Midbrain (tissue), 1 donor: ENCODE measurements at regions not wholly inside any gene's neighbourhood (a gene's known extent, or its start where the extent isn't known, plus 50 kb on each side); places are given as distances from the start of the nearest gene placed in this dataset.

ENCODE experiments used
- DNase-seq: peaks from one replicate; lab custom pipeline; 2025; lab: John Stamatoyannopoulos, UW

DNA sequence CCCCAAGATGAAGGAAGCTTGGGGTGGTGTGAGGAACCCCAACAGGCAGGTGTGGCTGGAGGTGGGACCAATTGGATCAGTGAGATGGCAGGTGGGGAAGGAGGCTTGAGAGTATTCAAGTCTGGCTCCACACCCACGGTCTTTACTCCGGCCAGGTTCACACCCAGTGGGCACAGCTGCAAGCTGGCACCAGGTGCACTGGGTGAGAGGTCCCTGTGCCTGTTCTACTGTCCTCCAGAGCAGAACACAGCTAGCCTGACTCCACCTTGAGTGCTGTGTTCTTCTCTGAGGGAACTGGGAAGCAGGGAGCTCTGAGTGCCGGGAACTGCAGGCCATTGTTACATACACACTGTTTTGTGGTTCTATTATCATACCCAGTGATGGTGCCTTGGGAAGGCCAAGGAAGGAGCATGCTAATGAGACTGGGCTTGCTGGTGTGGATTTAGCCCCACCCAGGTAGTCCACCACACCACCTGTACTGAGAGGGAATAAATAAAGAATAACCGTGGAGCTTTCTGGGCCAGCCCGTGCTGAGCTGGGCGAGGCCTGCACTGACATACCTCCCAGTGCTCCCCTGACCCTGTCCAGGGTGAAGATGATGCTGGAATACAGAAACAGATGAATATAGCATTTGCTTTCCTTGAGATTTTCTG lies 93.4 kb downstream of the ABHD5 start:
- no peak for DNase-seq

DNA sequence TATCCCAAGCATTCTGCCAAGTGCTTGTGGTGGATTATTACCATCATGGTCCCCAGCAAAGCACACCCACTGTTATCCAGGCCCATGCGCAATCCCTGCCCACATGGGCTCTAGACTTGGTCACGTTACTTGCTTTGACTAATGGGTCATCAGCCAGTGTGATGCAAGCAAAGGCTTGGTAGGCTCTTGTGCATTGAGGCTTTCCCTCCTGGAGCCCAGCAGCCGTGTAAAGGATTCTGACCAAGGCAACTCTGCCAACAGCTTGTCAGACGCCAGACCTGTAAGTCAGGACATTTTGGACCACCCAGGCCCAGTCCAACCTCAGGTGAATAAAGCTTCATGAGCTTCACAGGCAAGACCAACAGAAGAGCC lies 93.9 kb downstream of the ABHD5 start:
- no peak for DNase-seq

DNA sequence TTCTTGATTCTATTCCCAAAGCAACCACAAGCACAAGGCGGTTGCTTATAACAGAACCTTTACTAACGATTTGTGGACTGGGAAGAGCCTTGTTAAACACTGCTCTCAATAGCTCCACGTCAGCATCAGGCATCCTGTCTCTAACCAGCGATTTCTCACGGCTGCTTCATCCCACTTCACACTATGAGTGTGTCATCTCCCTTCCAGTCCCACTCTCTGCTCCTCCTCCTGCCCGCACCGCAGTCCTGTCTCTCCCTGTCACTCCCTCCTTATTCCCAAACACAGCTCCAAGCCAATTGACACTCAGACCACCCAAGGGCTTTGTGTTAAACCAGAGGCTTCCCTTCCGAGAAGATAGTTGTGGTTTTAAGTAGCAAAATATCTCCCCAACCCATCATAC lies 94.8 kb downstream of the ABHD5 start:
- no peak for DNase-seq

DNA sequence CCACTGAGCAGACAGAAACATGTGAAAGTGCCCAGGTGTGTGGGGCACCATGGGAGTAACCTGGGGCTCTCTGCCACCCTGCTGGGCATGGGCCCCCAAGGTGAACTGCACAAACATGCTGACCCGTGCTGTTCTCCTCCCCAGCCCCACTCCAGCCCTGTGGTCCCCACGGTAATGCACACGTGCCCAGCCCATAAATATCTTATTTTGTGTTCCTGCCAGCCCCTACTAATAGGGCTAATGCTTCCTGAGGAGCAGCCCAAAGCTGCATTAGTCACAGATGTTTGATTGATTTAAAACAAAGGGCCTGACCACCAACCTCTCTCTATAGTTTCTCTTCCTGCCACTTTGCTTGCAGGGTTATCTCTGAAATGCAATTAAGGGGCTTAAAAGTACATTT lies 95.4 kb downstream of the ABHD5 start:
- DNase-seq, result no peak

DNA sequence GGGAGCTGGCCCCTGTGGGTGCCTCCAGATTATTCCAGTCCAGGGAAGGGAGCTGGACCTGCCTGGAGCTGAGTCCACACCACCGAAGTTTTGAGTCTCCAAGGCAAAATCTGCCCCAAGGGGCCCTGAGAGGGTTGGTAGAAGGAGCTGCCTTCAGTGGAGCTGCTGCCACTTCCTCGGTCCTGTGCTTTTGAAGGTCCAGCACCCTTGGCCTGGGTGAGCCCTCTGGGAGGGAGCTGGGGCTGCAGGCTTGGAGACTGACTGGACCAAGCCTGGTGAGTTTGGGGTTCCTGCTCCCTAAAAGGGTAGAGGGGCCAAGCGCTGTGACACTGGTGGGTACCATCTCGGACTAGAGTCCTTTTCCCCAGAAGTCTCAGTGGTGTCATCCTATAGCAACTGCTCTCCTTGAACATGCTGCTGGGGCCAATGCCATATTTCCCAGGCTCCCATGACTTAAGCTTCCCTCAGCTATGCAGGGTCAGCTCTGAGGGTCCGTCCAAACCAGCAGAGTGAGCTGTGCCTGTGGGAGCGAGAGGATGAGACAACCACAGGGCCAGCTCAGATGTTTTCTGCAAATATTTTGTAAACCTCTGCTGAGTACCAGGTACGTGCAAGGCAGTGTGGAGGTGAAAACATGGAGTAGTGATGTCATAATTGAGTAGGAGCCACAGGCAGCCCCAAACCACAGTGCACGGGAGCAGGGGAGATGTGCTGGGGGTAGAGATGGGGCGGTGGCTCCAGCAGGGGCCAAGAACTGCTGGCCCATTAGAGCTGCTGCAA lies 96.0 kb downstream of the ABHD5 start:
- no peak for DNase-seq

DNA sequence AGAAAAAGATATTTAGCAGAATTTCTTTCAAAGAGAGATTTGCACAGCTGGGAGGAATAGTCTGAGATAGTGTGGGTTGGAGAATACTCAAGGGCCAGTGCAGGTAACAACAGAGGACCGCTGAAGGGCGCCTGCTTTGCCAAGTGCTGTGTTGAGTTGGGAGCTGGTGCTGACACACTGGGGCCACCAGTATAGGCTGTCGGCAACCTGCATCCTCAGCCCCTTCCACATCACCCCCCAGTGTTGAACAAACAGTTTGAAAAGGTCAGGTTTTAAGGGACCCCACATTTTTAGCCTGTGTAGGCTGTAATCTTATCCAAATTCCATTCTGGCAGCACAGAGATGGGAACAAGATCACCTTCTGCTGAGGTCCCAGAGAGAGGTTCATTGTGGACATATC lies 96.6 kb downstream of the ABHD5 start:
- no peak for DNase-seq

DNA sequence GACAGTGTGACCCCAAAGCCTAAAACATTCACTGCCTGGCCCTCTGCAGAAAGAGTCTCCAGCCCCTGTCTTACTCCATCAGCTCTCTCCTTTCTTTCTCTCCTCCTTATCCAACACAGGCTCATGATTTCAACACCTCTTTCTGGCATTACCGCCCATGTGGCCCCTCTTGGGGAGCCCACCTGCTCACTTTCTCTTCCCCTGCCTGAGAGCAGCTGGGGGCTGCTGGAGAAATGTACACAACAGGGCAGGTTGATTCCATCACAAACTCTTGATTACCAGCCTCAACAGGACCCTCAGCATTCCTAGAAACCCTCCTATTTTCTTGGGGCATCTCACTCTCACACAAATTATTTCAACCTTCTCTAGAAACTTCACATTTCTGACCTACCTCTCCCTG lies 98.3 kb downstream of the ABHD5 start:
- DNase-seq, result no peak

DNA sequence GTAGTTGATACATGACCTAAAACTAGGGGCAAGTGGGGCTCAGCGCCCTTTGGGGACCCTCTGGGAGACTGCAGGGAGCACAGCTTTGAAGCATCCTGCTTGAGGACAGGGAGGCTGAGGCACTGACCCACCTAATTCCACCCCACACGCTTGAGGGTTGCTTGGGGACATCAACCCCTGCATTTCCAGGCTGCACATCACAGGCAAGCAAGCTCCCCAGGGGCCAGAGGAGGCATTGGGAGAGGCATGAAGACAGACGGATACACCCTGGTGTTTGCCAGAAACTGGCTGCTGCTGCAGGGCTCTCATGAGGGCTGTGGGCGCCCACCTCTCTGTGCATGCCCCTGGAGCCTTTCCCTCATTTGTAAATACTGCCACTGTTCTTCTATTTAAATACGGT lies 99.3 kb downstream of the ABHD5 start:
- no peak for DNase-seq

DNA sequence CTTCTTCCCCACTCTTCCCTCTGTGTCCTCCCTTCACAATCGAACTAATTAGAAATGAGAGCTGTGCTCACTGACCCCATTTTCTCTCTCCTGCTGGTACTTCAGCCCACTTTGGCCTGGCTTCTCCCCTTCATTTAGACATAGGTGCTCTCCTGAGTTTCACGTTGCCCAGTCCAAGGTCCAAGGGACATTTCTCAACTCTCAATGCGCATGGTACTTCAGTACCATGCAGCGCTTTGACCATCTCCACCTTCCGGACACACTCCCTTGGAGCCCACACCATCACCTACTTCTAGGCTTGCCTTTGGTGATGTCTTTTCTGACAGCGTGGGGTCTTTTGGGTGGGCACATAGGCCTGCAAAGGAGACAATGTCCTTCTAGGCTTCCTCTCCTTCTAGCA lies 99.7 kb downstream of the ABHD5 start:
- DNase-seq, result no peak

DNA sequence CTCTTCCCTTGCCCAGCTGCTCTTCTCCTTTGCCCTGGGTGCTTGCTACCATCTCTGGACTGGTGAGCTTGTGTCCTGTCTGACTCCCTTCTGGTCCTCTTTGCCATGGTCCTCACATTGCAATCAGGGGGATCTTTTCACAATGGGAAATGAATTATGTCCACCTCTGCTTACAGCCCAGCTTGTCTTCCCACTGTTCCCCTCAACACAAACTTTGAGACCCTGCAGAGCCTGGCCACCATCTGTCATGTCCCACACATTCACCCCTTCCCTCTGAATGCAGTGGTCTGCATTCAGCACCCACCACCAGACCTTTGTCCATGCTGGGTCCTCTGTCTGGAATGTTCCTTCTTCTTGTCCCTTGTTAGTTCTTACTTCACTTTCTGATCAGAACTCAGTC lies 100.5 kb downstream of the ABHD5 start:
- no peak for DNase-seq

DNA sequence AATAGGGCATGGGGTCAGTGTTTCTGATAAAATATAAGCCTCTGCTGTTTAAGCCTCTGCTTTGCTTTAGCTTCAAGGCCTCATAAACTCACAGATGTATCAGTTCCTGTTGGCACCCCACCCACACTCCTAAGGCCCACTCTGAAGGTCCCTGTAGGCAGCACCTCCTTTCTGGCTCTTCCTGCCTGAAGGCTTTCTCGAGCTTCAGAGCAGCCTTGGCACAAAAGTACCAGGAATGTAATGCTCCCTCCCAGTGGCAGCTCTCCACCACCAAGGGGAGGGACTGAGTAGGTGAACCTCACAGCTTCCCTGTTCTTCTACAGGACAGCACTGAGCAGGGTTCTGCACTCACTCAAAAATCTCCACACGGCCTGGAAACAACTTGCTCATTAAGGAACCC lies 102.2 kb downstream of the ABHD5 start:
- DNase-seq, result no peak

DNA sequence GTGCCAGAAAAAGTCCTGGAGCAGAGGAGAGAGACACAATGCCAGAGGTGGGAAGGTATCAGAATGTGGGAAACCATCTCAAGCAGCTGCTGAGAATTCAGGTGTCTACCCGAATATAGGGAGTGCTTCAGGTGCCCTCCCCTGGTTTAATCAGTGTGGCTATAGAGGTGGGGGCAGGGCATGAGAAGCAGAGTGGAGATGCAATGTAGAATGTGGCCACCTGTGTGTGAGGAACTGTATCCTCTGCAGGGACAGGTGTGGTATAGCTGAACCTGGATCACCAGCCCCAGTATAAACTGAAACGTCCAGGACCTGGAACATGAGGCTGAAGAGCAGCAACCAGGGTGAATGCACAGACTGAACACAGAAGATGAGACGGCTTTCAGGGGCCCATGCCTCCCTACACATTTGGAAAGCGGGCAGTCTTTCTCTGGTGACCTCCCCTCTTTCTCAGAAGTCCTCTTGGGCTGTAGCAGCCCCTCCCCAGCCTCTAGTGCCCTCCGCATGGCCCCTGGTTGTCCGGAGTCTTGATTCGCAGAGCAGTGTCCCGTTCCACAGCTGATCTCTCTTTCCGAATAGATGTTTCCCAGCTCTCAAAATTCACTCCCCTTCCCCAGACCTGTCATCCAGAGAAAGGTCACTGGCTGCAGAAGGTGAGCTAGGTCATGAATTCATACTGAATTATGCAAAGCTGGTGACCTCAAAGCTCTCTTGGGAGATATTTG lies 103.1 kb downstream of the ABHD5 start:
- DNase-seq, result no peak

DNA sequence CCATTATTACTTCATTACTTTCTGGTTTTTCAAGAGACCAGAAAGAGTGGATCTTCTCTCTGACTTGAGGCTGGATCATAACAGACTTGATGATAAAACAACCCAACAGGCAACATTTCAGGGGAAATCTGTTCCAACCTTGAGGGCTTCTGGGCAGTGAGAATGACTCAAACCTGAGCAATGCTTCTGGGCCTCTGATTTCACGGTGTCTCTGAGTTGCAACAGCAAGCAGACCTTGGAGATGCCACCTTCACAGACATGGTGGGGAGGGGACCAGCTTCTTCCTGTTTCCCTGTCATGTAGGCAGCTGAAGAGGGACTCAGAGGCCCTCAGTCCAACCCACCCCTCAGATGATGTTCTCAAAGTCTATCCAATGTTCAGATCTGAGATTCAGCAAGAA lies 104.0 kb downstream of the ABHD5 start:
- DNase-seq, result no peak

DNA sequence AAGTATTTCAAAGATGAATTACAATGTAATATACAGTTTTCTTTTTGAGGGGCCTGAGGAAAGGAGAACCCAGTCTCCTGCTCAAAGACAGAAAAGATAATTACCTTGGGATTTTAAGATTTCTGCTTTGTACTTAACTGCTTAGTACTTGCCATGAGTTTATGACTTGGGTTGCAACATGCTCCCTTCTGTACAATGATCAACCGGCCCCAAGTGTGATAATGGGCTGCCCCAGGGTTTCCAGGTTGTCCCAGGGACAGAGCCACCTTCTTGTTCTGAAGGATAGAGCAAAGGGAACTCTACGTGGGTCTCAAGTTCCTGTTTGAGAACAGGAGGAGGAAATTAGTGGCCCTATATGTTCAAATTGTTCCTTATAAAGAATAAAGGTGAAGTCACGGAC lies 104.8 kb downstream of the ABHD5 start:
- no peak for DNase-seq

DNA sequence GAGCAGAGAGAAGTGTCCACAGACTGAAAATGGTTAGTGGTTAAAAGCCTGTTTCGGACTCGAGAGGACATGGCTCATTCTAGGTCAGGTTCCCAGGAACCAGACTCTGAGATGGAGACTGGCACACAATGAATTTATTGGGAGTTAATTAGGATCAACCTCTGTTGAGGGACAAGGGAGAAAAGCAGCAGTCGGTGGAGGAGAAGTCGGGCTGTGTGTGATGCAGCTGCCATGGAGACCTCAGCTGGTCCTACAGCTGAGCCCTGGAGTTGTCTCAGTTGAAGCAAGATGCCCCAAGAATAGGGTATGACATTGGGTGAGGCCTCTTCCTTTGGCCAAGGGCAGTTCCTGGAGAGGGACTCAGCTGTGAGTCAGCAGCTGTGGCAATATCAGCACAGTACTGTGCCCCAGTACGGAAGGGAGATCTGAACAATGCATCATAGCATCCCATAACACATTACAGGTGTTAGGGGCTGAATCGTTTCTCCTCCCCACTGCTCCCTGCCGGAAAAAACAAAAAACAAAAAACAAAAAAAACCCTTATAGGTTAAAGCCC lies 105.4 kb downstream of the ABHD5 start:
- DNase-seq, result no peak

DNA sequence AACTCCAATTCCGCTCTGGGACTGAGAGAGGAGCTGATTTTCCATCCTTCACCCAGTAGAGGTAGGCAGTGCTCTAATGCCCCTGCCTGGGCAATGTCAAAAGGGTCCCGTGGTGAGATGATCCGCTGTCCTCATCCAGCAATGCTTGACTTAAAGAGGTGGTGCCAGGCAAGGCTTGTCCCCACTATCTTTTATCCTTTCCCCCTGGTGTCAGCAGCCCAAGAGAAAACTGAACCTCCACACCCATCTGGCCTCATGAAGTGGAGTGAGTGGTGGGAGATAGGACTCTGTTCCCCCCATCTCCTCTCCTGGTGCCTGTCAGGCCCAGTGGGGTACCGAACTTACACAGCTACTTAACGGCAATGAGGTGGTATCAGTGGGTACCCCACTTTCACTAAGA lies 107.1 kb downstream of the ABHD5 start:
- DNase-seq, result no peak

DNA sequence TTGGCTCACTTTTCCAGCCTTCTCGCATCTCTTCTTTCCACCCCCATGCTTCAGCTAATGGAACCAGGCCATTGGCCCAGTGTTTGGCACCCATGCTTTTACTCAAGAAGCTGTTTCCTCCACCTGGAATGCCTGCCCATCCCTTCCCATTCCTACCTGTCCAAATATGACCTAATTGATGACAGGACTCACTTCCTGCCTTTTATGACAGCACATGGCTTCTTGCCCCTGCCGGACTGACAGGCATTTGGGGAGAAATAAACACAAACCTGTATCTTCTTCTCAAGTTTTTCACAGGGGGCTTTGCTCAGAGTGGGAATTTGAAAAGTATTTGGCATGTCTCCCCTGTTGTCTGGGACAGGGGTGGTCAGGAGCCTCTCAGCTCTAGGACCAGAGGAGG lies 120.1 kb downstream of the ABHD5 start:
- DNase-seq, result no peak

DNA sequence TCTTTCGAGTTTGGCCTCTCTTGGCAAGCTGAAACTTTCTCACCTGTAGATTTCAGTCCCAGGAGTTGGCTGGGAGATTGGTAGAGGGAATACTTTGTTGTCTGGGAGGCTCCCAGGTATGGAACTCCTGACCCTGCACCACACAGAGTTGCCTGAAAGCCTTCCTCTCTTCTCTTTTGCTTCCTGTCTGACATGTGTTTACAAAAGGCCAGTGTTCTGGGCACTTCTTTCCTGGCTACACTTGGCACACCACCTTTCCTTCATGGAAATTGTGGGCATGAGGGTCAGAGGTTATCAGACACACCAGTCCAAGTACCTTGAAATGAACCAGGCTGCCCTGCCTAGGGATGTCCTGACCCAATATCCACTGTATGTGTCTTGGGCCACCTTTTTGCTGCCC lies 123.7 kb downstream of the ABHD5 start:
- DNase-seq, result no peak

DNA sequence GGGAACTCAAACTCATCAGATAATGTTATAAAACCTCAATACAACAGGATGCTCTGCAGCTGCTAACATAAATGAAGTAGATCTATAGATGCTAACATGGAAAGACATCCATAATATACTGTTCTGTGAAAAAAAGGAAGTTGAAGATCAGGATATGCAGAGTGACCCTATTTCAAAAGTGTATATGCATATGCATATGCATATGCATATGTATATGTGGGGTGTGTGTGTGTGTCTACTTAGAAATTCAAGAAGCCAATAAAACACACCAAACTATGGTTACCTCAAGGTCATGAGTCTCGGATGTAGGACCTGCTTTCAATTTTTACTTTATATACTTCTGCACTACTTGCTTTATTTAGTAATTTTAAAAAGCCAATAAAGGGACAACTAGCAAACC lies 125.6 kb downstream of the ABHD5 start:
- no peak for DNase-seq

DNA sequence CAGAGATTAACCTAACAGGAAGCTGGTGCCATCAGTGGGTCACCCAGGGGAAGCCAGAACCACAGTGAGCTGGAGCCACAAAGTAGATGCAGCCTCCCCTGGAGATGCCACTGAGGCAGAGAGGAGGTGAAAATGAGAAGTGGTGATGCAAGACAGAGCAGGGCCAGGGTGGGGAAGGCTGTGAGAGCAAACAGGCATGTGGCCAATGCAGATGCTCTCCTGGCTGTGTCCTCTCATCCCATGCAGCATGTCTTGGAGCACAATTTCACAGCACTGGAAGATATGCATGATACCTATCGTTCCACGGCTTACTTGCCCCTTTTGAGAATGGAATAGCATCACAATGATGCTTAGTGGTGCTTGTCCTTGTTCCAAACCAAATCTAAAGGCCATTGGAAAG lies 126.3 kb downstream of the ABHD5 start:
- DNase-seq, result no peak

DNA sequence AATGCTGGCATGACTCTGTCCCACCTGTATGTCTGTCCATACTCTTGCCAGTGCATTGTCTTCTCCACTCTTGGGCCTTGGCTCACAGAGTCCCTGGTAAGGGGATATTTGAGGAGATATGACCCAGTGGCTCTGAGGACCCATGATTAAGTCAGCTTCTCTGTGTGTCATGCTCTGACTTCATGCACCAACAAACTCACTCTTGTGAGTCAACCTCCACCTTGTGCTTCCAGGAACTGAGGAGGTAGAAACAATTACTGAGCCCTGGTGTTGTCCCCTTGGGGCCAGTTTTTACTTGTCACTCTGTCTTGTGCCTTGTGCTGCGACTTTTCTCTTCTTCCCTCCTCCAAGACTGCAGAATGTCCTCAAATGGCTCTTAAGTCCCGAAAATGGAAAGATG lies 127.1 kb downstream of the ABHD5 start:
- DNase-seq, result no peak

DNA sequence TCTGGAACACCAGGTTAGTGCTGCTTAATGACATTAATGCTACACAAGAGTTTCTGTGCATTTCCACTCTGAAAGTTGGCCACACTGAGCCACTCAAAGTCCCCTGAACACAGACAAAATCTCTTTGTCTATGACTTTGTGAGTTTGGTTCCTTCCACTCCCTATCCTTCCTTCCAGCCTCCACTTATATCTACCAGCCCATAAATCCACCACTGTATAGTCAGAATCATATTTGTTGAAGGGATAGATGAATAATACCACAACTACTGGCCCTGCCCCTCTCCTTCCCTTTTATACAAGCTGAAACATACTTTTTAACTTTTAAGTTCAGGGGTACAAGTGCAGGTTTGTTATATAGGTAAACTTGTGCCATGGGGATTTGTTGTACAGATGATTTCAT lies 127.5 kb downstream of the ABHD5 start:
- no peak for DNase-seq
